IPS-NIHi11 (cell line): ENCODE measurements at regions not wholly inside any gene's neighbourhood (a gene's known extent, or its start where the extent isn't known, plus 50 kb on each side); places are given as distances from the start of the nearest gene placed in this dataset.
A peak's percentile ranks its signal among the peaks of the same experiment; 100 is the strongest.

ENCODE experiments used
- DNase-seq: peaks from one replicate; pipeline ENCODE4 v3.0.0; 2012; ENCODE audit warnings: mixed read lengths, low spot score

DNA sequence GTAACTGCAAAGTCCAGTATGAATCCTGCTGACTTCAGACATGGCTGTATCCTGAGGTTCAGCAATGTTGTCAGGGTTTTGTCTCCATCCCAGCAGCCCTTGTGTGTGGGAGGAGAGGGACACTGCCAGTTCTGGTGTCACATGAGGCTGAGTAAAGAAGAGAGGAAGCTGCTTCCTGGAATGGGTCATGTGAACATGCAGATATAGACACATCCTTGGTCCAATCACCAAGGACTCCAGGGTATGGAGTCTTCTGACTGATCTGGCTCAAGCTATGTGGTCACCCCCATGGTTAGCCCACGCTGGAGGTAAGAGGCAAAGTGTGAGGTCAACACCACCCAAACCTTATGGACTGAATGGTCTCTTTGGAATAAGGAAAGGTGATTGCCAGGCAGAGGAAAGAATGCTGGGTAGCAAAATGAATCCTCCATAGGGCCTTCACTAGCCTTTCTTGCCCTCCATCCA, 134.4 kb upstream of the SLC1A4 start:
- no peak for DNase-seq

DNA sequence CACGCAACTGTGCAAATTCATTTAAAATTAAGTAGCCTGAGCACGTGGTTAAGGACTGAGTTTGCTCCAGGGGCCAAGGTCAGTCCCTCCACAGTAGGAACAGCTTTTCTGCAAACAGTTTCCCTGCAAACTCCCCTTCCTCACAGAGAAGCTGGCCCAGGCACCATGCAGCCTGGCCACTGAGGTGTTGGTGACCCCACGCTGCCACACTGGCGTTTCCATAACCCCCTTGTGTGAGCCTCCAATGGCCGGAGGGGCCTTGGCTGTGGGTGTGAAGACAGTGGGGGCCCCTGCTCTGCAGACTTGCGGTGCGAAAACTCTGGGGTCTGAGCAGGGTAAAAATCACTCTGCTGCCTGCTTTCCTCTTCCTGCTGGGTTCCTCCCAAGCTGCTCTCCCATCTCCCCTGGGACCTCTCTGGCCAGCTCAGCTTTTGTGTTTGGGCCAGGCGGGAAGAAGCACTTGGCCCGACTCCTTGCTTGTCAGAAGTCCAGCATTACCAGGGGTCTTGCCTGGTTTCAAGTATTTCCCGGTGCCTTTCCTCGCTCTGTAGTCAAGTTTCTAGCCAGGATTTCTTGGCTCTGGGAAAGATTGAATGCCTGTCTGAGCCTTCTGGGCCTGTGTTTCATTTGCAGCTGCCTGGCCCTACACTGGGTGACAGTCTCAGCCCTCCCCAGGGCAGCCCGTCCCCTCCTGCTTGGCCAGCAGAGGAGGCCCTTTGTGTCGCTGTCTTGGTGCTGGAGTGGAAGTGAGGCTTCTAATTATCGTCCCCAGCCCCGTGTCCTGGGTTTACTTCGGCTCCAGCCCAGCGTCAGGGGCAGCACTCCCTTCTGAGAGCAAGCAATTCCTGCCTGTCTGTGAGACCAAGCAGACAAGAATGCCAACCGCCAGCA, 131.4 kb upstream of the SLC1A4 start:
- no peak for DNase-seq

DNA sequence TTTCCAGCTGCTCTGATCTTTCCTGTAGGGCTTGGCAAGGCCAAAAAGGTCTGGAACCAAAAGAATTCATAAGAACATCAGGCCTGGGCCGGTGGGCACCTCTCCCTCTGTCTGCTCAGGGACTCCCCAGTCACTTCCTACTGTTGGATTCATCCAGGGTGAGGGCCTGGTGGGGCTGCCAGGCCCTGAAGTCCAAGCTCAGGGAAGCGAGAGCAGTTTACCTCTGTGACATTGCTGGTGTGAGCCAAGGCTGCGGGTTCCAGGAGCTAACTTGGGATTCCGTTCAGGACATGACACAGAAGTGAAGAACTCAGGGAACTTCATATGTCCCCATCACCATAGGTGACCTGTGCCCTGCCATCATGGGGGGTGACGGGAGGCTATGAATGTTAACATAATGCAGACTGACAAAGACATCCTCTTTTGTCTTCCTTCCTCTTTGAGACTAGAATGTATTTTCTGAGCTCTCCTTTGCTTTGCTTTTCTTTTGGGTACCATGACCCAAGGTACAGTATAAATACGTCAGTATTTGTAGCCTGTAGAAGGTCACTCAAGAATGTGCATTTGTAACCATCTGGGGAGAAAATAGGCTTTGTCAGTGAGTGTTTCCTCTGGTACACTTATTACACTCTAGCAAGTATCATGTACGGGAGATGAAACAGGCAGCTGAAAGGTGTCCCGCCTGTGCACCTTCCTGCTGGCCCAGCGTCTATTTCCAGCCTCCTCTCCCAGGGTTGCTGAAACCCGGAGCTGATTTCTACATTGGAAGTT, 130.5 kb upstream of the SLC1A4 start:
- no peak for DNase-seq

DNA sequence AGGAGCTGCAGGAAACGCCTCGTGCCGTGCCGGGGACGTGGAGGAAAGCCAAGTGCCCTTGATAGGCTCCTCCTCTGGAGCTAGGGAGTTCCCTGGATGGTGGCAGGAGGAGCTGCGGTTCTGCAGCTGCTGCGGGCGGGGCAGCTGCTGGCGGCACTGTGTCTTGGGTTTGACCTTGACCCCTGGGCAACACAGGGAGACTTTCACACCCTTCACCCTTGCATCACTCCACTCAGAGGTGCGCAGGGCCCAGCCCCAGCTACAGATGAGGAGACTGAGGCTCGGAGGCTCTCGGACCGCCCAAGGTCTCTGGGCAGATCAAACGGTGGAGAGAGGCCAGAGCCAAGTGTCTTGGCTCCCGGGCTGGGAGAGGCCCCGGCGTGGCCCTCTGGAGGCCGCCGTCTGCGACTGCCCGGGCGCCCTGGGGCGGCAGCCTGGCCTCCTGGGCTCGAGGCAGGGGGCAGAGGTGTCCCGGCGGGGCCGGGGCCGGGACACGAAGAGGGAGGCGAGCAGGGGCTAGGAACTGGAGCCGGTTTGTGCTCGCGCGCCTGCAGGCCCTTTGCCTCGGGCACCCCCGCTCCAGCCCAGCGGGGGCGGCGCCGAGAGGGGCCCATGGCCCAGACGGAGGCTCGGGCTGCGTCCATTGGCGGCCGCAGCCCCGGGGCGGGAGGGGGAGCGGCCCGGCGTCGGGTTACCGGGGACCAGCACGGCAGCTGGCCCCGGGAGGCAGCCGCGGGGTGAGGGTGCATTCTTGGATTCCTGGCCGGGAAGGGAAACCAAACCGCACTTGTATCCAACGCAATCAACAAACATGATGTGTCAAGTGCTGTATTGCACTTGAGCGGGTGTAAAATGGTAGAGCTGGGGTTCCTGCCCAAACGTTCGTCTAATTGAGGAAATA, 129.6 kb upstream of the SLC1A4 start:
- peak; percentile 91 for DNase-seq

DNA sequence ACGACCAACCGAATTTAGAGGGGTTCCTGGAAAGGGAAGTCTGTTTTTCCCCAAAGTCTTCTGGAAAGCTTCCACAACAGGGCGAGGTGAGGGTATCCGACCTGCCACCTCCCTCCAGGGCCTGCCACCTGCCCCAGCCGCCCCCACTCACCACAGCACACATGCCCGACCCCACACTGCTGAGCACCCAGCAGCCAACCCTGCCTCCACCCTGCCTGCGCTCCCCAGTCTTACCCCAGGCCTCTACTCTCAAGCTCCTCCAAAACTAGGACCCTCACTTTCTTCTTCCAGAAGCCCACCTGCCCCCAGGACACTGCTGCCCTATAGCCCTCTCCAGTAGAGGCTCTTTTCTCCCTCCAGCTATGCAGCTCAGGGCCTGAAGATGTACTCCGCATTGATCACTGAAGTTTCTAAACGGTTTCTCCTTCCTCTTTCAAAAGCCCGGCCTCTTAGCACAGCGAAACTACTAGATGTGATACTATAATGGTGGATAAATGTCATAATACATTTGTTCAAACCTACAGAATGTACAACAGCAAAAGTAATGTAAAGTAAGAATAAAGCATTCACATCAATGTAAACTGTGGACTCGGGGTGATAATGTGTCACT, 128.8 kb upstream of the SLC1A4 start:
- DNase-seq, result no peak

DNA sequence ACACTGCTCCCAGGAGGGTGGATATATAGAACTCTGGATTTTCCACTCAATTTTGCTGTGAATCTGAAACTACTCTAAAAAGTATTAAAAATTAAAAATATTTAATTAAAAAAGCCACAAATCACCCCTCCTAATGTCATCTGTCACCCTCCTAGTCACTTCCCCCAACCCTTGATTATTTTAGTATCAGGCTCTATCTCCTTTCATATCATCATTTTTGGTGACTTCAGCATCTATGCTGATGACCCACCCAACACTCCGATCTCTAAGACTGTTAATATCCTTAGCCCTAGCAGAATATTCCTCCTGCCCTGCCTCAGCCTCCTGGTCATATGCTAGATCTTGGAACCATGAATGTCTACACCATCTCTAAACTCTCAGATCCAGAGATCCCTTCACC, 128.3 kb upstream of the SLC1A4 start:
- no peak for DNase-seq

DNA sequence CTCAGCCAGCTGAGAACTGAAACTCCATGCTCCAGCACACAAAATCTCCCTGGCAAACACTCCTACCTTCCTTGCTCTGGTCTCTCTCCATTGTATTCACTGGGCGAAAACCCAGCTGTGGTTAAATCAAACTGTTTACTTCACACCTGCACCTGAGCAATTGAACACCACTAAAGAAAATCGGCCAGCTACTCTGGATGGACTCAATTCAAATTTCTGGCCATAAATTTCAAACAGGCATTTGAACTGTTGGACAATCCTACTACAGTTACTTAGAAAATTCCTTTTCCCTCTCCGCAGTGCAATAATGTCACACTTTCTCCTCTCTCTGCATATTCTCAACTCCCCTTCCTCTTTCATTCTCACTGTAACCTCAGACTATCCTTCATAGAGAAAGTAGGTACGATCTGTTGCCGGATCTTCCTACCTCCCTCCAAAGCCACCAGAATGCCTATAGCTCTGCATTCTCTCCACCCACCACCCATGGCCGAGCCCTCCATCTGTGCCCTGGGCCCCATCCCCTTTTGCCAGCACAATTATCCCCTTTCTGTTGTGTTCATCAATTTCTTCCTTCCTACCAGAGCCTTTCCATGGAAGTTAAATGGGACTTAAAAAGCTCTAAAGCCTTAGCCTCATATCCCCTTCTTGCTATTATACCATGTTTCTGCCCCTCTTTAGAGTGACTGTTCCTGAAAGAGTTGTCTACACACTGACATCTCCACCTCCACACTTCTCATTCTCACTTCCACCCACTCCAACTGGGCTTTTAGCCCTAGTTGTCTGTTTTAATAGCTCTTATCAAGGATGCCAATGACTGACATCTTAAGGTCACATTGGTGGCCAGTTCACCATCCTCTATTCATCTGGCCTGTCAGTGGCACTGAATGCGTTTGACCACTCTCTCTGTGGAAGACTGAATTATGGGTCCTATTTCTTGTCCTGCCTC, 127.5 kb upstream of the SLC1A4 start:
- no peak for DNase-seq

DNA sequence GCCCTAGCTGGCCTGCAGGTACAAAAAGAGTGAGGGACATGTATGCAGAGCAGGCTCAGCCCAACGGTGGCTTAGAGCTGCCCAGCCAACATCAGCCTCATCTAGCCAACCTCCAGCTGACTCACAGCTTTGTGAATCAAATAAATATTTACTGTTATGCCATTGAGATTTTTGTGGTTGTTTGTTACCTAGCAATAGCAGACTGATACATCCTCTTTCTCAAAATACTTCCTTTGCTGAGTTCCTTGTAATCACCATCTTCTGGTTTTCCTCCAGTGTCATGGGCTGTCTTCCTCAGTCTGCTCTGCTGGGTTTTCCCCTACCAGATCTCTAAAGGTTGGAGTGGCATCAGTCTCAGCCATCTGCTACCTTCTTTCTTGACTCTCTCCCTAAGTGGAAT, 126.6 kb upstream of the SLC1A4 start:
- DNase-seq, result no peak

DNA sequence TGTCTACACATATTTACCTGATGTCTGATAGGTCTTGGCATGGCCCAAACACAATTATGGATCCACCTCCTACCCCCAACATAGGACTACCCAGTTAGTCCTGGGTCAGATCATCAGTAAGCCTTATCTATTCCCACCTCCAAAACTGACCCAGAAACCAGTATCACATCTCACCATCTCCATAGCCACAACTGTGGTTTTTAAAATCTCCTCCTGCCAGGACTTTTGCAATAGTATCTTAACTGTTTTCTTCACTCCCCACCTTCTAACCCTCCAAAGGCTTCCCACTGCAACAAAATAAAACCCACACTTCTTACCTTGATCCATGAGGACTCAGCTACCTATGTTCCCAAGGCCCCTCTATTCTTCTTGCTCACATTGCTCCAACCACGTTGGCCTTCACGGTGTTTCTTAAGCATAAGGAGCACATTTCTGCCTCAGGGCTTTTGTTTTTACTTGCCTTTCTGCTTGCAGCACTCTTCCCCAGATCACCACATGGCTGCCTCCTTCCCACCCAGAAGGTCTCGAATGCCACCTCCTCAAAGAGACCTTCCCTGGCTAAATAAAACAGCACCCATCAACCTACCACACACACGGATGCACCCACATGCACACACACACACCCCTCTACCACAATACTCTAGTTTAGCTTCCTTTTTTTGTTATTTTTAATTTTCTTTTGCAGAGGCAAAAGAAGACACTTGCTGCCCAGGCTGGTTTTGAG, 125.9 kb upstream of the SLC1A4 start:
- DNase-seq, result no peak

DNA sequence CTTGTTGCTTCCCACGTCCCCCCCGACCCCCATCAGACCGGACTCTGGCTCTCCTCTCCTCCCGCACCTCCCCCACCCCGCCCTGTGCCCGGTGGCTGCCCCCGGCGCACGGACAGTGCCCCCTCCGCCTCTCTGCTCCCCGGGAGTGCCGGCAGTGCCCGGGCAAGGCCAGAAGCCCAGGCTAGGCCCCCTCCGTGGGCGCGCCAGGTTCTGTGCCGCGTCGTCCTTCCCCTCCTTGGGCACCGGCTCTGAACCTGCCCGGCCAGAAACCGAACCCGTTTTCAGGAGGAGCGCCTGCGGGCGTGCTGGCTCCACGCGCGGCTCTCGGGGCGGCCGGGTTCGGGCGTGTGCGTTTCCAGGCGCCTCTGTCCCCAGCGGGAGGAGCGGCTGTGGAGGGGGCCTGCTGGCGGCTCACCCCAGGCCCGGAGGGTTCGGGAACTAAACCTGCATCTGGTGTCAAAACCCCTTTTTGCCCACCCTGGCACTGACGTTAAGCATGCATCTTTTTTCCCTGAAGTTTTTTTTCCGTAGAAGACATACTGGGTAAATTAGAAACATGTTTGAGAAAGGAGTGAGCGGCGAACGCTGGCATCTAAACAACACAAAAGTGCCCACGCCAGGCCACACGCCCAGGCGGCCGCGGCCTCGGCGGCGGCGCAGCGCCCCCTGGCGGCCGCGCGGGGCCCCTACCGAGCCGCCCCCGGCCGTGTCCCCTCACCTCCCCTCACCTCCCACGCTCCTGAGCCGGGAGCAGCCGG, 123.9 kb upstream of the SLC1A4 start:
- DNase-seq, result peak; percentile 95

DNA sequence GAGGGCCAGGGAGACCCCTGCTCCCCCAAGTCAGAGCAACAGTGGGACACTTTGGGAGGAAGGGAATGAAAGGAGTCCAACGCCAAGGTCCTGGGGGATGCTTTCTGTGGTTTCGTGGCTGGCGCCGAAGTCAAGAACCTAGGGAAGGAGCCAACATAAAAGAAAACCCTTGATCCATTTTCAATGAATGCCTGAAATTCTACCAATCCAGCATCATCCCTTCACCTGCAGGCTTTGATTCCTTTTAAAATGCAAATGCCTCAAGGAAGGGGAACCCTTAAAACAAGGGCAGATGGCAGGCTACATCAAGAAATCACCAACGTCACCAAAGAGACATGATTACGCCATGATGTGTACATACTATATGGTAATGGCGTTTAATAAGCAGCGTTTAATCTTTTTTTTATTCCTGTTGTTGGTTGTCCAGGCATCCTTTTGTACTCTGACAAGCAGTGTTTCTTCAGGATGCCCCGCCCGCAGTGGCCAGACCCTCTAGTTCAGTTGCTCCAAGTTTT, 123.3 kb upstream of the SLC1A4 start:
- no peak for DNase-seq

DNA sequence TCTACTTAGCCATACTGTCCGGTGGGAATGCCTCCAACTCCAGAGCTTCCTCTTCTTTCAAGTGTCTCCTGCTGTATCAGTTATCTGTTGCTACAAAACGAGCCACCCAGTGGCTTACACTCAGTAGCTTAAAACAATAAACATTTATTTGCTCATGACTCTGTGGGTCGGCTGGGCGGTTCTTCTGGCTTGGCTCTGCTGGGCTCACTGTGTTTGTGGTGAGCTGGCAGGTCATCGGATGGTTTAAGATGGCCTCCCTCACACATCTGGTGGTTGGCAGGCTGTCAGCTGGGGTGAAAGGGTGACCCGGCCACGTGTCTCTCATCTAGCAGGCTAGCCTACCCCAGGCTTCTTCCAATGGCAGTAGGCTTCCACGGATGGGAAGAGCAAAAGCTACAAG, 122.4 kb upstream of the SLC1A4 start:
- no peak for DNase-seq

DNA sequence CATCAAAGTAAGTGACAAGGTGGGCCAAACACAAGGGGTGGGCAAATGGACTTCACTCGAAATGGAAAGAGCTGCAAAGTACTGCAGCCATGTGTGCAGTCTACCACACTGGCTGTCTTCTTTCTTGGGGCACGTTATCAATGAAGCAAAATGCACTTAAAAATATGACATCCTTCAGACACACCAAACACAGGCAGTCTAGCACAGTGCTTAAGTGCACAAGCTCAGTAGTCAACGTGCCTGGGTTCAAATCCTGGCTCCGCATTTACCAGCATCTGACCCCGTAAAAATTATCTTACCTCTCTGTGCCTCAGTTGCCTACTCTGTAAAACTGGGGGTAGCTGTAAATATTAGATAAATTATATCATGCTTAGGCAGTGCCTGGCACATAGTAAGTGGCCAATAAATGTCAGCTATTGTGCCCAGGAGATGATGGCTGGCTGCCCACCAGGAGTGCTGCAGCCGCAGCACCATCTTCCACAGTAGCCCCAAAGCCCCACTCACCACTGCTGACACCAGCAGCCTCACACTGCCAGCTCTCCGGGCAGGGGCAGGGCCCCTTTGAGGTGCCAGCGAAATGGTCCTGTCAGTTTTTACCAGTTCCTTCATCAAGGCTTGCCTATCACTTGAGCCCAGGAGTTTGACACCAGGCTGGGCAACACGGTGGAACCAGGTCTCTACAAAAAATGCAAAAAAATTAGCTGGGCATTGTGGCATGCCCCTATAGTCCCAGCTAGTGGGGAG, 121.8 kb upstream of the SLC1A4 start:
- DNase-seq, result no peak

DNA sequence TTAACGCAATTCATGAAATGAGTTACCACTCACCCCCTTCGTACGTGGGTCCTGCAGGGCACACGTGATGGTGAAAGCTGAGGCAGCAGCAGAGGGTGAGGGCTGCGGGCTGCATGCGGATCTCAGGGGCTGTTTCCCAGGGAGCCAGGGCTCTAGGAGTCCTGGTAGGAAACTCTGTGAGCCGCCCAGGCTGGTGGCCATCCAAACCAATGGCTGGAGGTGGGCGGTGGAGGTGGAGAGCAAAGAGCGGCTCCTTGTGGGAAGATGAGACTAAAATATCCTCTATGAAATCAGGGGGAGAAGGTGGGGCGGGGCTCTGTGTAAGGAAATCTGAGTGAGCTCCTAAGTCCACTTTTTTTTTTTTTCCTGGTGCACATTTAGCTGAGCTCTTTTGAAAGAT, 120.1 kb upstream of the SLC1A4 start:
- no peak for DNase-seq

DNA sequence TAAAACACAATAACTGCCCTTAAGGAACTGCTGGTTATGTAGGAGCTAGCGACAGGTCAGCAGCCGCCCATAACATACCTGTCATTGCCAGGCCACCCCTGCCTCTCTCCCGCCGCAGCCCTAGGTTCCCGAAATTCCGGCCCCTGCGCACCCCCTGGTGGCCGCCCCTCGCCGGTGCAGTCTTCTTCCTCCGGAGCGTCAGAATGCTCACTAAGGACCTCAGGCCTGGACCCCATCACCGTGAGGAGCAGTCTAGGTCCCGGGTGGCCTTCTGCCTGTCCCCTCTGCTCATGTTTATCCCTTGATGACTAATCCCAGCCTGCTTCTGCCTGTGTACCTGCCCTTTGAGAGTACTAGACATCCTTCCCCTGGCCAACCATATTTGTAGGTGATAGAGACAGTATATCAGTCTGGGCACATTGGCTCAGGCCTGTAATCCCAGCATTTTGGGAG, 115.7 kb upstream of the SLC1A4 start:
- DNase-seq, result peak; percentile 84

DNA sequence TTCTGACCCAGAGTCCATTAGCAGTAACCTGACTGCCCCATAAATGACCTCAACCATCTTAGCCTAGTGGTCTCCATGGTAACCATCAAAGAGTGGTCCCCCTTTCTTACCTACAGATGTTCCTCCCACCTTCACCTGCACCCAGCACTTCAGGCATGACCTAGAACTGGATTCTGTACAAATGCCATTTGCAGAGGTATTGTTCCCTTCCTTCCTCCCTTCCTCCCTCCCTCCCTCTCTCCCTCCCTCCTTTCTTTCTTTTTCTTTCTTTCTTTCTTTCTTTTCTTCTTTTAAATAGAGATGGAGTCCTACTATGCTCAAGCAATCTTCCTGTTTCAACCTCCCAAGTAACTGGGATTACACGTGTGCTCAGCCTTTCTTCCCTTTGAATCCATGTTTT, 114.6 kb upstream of the SLC1A4 start:
- no peak for DNase-seq

DNA sequence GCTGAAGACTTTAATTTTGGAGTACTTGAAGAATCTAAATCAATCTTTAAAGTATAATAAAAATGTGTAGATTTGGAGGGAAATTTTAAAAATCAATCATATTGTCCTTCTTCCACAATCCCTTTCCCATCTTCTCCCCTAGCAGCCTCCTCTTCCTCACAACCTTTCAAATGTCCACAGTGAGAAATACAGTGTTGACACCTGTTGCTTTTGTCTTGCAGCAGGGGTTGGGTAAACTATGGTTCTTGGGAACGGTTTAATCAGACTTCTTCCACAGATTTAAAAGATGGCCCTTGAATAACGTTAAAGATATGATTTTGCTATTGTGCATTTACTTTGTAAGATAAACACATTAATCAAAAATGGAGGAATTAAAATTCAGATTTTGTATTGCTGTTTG, 113.8 kb upstream of the SLC1A4 start:
- DNase-seq, result no peak

DNA sequence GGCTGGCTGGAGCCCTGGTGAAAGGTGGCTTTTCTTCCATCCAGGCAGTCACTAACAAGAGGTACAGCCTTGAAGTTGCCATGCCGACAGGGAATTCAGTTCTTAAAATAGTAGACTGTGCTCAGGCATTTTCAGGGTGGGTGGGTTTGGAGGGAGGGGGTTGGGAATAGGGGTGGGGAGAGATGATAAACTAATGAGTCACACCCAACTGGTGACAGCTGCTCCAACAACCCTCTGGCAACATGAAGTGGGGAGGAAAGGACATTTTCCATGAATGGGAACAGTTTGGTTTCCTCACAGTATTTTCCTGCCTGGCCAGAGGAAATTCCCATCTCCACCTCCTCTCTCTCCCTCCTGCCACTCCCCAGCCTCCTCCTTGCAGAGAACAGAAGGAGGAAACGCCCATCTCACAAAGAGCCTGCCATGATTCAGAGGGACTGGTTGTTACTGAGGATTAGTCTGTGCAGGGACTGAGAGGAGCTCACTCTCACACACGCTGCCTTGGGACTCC, 113.0 kb upstream of the SLC1A4 start:
- DNase-seq, result peak; percentile 49
